Activated CD4-positive, alpha-beta T cell treated with anti-CD3 and anti-CD28 coated beads, Interleukin-2, Interleukin-6, amounts not matched to agents 100 ng/mL and 50 ng/mL, durations not matched to agents 16 hours and 8 hours (primary cell): ENCODE measurements at regions not wholly inside any gene's neighbourhood (a gene's known extent, or its start where the extent isn't known, plus 50 kb on each side); places are given as distances from the start of the nearest gene placed in this dataset.
"Not testable (repeated sequence)": the region's sequence is repeated elsewhere in the genome, so short reads cannot be mapped to it uniquely, and the experiment has no call there.

Experiments
- DNase-seq: peaks from one replicate; pipeline ENCODE4 v3.0.0-alpha.2; 2020

GRCh38 chr2:241959751-241960269 is 90.3 kb downstream of the RTP5 start:
- no peak for DNase-seq

GRCh38 chr2:241961454-241961853 is 91.9 kb downstream of the RTP5 start:
- DNase-seq = no peak

GRCh38 chr2:241964133-241964532 is 94.6 kb downstream of the RTP5 start:
- no peak for DNase-seq

GRCh38 chr2:241965931-241966412 is 96.4 kb downstream of the RTP5 start:
- DNase-seq = peak; percentile 75

GRCh38 chr2:241966647-241967466 is 97.3 kb downstream of the RTP5 start:
- DNase-seq = no peak

GRCh38 chr2:241967467-241968144 is 98.1 kb downstream of the RTP5 start:
- no peak for DNase-seq

- no peak for DNase-seq
Measured at GRCh38 chr2:241968417-241968816, 98.9 kb downstream of the RTP5 start.

- DNase-seq = not testable (repeated sequence)
Measured at GRCh38 chr2:241969182-241969581, 99.7 kb downstream of the RTP5 start.

- DNase-seq = no peak
Measured at GRCh38 chr2:241970716-241971115, 101.2 kb downstream of the RTP5 start.

- no peak for DNase-seq
Measured at GRCh38 chr2:241974096-241974495, 104.6 kb downstream of the RTP5 start.

GRCh38 chr2:241974851-241975592 is 105.5 kb downstream of the RTP5 start:
- DNase-seq = no peak

GRCh38 chr2:241975593-241976284 is 106.2 kb downstream of the RTP5 start:
- DNase-seq = no peak

GRCh38 chr2:241976296-241976695 is 106.8 kb downstream of the RTP5 start:
- no peak for DNase-seq

- DNase-seq = no peak
Measured at GRCh38 chr2:241977557-241978300, 108.2 kb downstream of the RTP5 start.

- DNase-seq = no peak
Measured at GRCh38 chr2:241978670-241979069, 109.1 kb downstream of the RTP5 start.

GRCh38 chr2:241980193-241980592 is 110.7 kb downstream of the RTP5 start:
- DNase-seq = no peak

GRCh38 chr2:241981076-241981700 is 111.7 kb downstream of the RTP5 start:
- no peak for DNase-seq

- DNase-seq = no peak
Measured at GRCh38 chr2:241982706-241983570, 113.4 kb downstream of the RTP5 start.

GRCh38 chr2:241983571-241984270 is 114.2 kb downstream of the RTP5 start:
- DNase-seq = no peak

GRCh38 chr2:241984271-241984655 is 114.7 kb downstream of the RTP5 start:
- no peak for DNase-seq
